ENCODE measurements at regions not wholly inside any gene's neighbourhood (a gene's known extent, or its start where the extent isn't known, plus 50 kb on each side); places are given as distances from the start of the nearest gene placed in this dataset.

- RAD21 ChIA-PET (ENCODE audit: low non-redundant PET in 1 of 2, low total read pairs in 2 of 2, uncharacterized antibody in 2 of 2, unreplicated experiment in 2 of 2), result no interaction called here
- intact Hi-C loops (cut with micrococcal nuclease), result no loop called here
- H3K36me3 ChIP-seq (ENCODE audit: control insufficient read depth in 1 of 2, insufficient read depth in 2 of 2, low read length in 2 of 2), result no peaks in the 10 kb centered on the region
- DNase-seq (ENCODE audit: low read depth, low spot score) (no peak), ATAC-seq (no peak)
- no peaks in the 10 kb centered on the region for H3K9me2 ChIP-seq (ENCODE audit: insufficient read depth)
- H2AFZ ChIP-seq (ENCODE audit: low read depth, low read length, poor library complexity, severe bottlenecking), result no peak overlapping the region
- no TSS peak for BruUV-seq (replicated peaks)
- no peak overlapping the region for H3K4me3 ChIP-seq (replicated peaks in 1 of 2; ENCODE audit: low read depth in 1 of 2, low read length in 2 of 2)
- no peaks in the 10 kb centered on the region for H3K27me3 ChIP-seq (ENCODE audit: insufficient read depth, low read length)
- POLR2A ChIA-PET, result no interaction called here
- H3K9me3 ChIP-seq (ENCODE audit: control insufficient read depth in 1 of 2, insufficient read depth in 1 of 2, low read depth in 1 of 2, low read length in 2 of 2), result no peaks in the 10 kb centered on the region
- no peaks in the 10 kb centered on the region for H4K20me1 ChIP-seq (ENCODE audit: insufficient read depth)
- H3K27ac ChIP-seq (ENCODE audit: low read depth, low read length), result no peak overlapping the region
- H3K79me2 ChIP-seq (ENCODE audit: insufficient read depth, low read length), result no peaks in the 10 kb centered on the region
- H3K9ac ChIP-seq (ENCODE audit: low read length), result no peak overlapping the region
- CTCF ChIA-PET, result no interaction called here
- TF ChIP-seq FOSL1 (IDR thresholded peaks at IDR 0.05; ENCODE audit: low read depth) (no peak), RAD21 (IDR thresholded peaks at IDR 0.05; ENCODE audit: low read depth) (no peak), SP1 (IDR thresholded peaks at IDR 0.05; ENCODE audit: low read depth) (no peak), EZH2phosphoT487 (IDR thresholded peaks at IDR 0.05; ENCODE audit: borderline replicate concordance) (no peak), POLR2A (IDR thresholded peaks at IDR 0.05; ENCODE audit: borderline replicate concordance, extremely low read depth, insufficient read depth, insufficient read length) (no peak), ZBTB33 (IDR thresholded peaks at IDR 0.05; ENCODE audit: extremely low read depth, insufficient replicate concordance, low read length) (no peak), REST (IDR thresholded peaks at IDR 0.05; ENCODE audit: low read depth) (no peak)
- H3K4me1 ChIP-seq (ENCODE audit: control insufficient read depth in 1 of 2, insufficient read depth in 2 of 2, low read length in 2 of 2), result no peaks in the 10 kb centered on the region
- no peak overlapping the region for H3K4me2 ChIP-seq (ENCODE audit: low read length)
Observed at GRCh38 chr11:28794405-28794804, 686.2 kb downstream of the METTL15 start.
